HG02798 (cell line): ENCODE measurements at regions not wholly inside any gene's neighbourhood (a gene's known extent, or its start where the extent isn't known, plus 50 kb on each side); places are given as distances from the start of the nearest gene placed in this dataset.

Source experiments
- ATAC-seq: cut with Tn5 transposase; IDR thresholded peaks from one replicate; pipeline ENCODE4 v1.9.1; 2021; ENCODE audit warnings: mild to moderate bottlenecking; ENCODE audit not compliant: unreplicated experiment, poor library complexity

DNA sequence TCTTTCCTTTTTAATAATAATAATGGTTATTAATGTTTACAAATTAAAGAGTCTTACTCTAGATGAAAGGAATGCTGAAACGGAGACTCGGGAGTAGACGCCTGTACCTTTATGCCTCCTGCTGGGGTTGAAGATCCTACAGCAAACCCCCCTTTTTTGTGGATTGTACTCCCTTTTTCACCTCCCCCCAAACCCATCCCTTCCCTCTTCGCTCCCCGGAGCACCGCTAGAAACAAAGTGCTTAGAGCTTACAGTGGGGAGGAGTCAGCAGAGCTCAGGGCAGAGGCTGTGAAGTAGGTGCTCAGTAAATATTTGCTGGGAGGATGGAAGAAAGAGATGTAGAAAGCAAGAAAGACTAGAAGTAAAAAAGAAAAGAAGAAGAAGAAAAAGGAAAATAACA, 169.7 kb downstream of the NXPE2 start:
- ATAC-seq, result no peak

DNA sequence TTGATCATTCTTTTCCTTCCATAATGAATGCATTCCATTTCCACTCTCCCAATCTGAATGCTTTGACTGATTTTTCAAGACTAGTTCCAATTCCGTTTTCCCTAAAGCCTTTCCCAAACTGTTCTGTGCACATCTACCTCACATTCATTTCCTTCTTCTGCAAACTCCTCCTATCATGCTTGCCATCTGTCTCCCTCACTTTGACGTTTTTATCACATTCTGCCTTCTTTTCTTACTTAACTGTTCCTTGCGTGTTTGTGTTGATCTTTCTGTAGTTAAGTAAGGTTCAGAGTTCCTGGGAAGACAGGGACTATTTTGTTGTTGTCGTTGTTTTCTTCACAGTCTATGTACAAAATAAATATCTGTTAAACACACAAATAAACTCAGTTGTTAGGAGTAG, 179.0 kb downstream of the NXPE2 start:
- no peak for ATAC-seq

DNA sequence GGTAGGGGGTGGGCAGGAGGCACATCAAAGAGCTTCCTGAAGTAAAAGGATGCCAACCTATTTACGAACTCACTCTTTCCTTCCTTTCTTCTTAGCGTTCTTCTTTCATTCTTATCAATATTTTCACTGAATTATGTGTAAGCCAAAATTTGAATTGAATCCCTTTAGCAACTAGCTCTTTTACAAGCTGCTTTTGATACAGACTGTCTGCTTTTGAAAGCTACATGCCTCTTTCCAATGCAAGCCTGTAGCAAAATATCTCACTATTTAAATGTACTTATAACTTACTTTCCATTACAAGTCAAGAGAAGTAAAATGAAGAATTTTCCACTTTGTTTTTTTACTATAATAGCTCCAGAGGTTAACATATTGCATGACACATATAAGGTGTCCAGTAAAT, 186.6 kb downstream of the NXPE2 start:
- ATAC-seq, result no peak

DNA sequence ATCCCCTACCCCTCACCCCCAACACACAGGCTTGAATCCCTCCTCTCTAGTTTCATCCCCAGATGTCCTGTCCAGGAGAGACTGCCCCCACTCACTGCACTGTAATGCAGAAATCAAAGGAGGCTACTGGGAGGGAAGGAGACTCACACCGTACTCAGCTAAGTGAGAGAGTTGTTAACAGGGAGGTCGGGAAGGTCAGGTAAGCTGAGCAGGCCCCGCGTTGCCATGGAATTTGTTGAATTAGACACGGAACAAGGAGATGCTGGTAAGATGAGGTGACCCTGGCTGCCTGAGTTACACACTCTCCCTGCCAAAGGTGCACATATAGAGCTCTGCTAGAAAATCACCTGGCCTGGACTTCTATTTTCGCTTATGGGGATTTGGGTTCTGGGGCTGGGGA, 197.9 kb downstream of the NXPE2 start:
- no peak for ATAC-seq

DNA sequence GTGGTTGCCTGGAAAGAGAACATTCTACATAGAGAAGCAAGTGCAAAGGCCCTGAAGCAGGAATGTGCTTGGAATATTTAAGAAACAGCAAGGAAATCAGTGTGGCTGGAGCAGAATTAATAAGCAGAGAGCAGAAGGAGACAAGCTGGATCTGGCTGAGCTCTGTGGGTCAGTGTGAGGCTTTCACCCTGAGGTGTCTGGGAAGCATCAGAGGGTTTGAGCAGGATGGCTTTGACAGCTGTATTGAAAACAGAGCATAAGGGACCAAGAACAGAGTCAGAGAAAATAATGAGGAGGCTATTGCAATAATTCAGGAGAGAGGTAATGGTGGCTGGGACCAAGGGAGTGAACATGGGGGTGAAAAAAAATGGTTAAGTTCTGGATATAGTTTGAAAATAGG, 199.6 kb downstream of the NXPE2 start:
- no peak for ATAC-seq

DNA sequence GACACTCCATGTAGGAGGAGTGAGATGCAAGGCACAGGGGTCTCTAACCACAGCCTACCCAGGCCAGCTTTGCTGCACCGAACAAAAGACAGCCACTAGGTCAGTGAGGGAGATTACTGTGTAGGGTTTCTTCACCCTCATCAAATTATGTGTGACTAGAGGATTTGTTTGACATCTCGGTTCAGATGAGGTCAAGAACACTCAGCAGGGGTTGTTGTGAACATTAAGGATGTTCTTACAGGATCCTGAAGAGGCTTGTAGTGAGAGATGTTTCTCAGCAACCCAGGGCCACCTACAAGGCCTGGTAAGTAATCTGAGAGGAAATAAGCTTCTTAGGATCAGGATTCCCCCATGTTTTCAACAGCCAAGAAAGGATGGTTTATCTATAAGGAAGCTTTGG, 202.1 kb downstream of the NXPE2 start:
- ATAC-seq, result no peak

DNA sequence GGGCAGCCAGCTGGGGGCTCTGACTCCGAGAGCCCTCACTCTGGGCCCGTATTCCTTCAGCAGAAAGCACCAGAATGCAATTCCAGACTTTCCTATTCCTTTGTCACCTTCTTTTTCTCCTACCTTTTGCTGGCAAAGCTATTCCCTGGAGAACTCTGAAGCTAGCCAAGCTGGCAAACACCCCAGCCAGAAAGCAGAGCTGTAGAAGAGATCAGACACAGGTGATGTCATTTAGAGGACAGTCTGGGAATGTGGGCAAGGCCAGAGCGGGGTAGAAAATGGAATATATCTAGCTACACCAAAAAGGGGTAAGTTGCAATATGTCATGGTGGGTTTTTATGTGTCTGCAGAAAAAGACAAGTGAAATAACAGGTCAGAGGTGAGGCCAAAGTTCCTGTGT, 205.1 kb downstream of the NXPE2 start:
- ATAC-seq, result no peak

DNA sequence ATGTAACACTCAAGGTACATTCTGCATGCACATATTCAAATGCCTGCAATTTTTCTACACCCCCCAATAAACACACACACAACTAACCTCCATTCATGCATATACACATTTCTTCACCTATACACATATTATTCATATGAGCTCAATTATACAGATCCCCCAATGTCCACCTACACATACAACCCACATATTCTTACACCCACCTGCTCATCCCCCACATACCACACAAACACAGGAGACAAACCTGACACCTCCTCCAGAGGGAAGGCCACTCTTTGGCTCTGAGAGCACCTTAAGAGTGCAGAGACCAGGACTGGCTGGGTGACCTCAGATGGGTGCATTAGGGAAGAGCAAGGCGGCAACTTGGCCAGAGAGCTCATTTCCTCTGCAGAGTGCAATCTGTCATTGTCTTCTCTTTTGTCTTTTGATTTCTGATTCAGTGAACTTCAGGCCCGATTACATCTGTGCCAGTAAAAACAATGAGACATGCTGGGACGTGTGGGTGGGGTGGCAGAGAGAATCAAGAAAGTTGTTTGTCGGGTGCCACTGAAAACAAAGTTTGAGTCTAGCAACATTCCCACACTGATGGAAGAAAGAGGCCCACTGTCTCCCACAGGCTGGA, 208.4 kb downstream of the NXPE2 start:
- no peak for ATAC-seq

DNA sequence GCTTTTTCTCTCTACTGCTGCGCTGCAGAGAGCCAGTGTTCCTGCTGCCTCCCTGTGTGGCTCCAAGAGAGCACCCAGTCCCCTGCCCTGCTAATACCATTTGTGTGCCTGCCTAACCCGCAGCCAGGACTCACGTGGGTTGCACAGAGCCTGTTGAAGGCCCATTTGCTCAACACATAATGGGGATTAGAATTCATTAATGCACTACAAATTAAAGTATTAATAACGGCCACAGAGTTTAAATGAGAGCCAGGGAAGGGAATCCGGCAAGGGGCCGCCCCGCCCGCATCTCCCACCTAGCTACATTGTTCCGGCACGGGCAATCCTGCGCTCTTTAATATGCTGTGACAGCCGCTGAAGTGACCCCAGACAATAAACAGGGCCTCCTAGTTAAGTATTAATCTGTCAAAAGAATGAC, 211.3 kb downstream of the NXPE2 start:
- ATAC-seq, result no peak

DNA sequence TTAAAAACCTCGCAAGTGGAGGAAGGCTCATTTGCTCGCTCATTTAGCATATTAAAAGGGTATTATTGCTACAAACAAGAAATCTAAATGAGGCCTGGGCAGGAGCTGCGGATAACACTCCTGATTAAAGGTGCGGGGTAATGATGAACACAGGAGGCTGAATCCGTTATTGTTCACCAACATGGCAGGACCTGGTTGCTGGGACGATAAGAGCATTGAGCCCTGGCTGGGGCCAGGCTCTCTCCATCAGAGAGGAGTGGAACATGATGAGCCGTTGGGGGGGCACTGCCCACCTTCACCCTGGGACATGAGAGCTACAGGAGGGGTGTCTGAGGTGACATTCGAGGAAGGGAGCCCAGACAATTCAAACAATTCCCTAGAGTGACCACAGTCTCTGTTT, 211.7 kb downstream of the NXPE2 start:
- no peak for ATAC-seq

DNA sequence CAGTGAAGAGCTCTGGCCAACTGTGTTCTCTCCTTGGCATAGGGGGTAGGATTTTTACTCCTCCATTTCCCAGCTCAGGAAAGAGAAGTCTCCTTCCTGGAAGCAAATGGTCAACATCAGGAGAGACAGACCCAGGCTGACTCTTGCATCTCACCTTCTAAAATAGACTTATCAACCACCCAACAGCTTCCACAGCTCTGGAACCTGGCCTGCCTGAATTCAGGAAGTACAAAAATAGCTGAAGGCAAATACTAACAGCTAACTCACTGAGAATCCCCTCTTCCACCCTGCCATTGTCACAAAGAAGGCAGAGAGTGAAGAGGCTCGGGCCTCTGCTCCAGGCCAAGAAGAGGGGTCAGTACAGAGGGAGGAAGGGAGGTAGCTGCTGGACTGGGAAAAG, 213.6 kb downstream of the NXPE2 start:
- ATAC-seq, result no peak

DNA sequence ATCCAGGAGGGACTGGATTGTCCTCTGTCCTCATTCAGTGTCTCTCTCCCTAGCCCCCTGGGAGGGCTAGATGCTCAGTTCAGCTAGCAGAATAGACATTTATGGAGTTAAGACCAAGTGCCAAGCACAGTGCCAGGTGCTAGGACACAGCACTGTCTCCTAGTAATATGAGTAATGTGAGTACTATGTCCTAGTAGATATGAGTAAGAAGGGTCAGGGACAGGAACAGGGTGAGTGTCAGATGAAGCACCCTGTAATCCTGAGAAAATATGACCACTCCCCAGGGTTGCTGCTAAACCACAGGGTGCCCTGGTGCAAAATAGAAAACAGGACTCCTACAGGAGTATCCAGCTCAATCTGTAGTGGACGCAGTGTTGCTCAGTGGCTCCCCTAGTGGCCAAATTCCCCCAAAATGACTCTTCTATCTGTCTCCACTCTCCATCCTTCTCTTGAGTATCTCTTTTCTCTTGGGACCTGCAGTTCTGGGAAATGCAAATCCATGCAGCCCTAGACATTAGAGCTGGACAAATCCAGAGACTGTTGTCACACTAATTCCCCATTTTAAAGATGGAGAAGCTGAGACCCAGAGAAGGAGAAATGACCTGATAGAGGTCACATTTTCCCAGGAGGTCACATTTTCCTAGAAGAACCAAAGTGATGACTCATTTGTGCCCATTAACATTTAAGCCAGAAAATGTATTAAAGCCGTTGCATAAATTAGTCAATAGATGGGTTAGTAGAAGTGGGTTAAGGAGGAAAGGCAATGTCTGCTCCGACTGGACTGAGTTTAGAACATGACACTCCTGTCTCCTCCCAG, 214.3 kb downstream of the NXPE2 start:
- peak; percentile 37 for ATAC-seq

DNA sequence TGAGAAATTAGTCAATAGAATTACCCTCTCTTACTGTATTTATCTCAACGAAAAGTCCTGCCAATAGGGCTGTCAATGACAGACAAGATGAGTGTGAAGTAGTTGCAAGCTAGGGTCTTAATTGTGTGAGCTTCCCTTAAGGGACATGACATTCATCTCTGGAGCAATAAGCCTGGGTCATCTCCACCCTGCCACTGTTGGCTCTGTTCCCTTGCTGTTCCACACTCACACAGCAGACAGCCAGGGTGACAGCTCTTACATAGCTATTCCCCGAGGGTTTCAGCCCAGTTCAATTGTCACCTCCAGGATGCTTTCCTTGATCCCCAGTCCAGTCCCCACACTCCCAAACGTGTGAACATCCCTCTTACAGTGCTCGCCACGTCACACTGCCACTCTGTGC, 215.0 kb downstream of the NXPE2 start:
- ATAC-seq, result no peak

DNA sequence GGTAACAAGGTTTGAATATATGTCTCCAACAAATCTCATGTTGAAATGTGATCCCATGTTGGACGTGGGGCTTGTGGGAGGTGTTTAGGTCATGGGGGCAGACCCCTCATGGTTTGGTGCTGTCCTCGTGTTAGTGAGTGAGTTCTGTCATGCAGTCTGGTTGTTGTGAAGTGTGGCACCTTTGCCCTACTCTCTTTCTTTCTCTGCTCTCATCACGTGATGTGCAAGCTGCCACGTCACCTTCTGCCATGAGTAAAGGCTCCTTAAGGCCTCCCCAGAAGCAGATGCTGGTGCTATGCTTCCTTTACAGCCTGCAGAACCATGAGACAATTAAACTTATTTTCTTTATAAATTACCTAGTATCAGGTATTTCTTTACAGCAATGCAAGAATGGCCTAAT, 218.3 kb downstream of the NXPE2 start:
- no peak for ATAC-seq

DNA sequence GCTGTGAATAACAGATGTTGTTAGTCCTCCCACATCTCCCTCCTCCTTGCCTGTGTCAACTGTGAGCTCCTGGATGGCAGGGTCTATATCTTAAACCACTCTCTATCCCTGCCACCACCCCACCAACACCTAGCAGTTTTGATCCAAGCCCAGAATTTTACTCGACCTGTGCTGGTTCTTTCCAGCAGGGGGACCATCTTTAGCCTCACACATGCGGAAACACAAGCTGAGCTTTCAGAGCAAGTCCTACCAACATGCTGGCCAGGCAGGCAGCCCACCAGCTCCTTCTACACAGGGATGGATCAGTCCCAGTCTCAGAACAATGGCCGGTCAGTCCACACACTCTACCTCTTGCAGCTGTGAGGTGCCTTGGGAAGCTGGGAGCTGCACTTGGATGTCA, 231.5 kb downstream of the NXPE2 start:
- no peak for ATAC-seq

DNA sequence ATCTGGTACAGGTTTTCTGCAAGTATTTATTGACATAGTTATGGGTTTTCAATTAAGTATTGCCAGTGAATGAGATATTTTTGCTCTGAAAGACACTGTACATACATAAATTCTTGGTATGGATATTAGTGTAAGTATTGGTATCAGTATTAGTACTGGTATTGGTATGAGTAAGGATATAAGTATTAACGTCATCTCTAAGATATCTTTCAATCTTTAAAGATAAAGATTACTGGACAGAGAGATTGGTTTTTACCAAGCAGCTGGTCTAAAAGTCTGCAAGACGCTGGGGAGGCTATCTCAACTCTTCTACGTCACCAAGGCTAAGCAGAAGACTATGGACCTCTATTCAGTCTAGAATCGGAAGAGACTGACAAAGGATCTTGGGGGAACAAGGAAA, 234.5 kb downstream of the NXPE2 start:
- ATAC-seq, result peak; percentile 51

DNA sequence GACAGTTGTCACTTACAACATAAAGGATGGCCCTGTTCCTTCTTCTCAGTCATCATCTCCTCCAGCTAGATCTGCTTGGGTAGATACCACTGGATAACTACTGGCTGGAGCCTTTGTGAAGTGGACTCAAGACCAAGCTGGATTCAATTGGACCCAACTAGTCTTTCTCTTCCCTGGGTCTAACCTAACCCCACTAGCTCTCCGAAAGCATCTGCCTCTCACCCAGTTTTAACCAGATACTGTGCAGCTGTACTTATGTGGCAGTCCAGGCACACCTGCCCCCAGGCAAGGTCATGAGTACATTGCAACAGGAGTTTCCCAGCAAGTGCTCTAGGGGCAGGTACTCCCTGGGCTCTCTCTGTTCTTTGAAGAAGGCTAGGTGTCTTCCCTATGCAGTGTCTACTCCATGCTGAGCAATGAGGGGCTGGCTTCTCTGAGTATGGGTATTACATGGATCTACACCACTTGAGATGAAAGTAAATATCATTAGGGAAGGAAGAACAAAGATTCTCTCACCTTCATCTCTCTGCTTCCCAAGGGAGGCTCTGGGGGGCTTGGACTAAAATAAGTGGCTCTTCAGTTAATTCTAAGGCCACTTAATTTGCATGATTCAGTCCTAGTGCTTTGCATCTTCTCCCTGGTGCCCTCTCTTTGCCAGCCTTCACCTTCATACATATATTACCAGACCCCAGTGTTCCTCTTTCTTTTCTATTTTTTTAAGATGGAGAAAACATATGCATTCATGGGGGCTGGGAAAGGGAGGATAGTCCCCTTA, 236.1 kb downstream of the NXPE2 start:
- no peak for ATAC-seq

DNA sequence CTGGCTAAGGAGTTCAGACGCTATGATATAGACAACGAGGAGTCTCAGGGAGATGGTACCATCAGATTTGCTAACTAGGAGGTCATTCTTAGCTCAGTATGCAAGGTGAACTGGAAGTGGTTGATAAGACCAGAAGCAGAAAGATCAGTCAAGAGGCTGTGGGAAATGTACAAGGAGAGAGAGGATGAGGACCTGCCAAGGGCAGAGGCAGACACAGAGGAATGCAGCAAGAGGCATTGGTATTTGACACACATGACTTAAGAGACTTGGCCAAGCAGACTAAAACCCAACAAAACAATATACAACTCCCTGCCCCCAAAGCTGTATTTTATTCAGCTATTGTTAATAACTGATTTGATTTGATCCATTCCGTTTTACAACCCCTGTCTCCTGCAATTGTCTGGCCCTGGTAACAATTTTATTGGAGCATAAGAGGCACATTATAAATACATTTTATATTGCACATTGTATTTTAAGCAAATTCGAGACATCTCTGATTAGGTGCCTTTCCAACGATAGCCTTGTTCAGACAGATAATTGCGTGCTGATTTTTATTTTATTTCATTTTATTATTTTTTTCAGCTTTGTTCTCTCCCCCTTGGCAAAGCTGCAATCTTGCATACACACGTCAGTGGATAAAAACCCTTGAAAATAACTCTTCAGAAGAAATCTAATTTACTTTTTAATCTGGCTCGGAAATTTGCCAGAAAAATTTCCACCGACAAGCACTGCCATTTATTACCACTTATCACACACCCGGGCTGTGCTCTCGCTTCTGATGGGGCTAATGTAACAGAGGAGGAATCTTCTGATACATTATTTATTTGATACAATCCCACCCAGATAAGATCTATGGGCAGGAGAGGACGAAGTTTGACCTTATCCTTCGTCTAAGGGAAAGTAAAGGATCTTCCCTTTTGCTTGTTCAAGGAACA, 237.8 kb downstream of the NXPE2 start:
- no peak for ATAC-seq

DNA sequence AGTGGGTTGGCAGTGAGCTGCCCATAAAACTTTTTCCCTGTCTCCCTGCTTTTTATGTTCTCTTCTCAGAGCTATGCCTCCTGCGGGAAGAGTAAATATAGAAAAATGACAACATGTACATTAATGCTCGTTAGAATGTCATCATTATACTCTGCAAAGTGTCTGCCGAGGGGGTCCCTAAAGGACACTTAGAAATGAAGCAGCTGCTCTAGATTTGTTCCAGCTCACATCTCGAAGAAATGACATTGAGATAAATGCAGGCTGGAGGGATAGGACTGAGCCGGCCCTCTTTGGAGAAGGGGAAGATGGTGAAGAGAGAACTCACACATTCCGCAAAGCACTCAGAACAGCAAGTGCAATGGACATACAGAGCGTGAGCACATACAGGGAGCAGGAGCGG, 240.0 kb downstream of the NXPE2 start:
- no peak for ATAC-seq

DNA sequence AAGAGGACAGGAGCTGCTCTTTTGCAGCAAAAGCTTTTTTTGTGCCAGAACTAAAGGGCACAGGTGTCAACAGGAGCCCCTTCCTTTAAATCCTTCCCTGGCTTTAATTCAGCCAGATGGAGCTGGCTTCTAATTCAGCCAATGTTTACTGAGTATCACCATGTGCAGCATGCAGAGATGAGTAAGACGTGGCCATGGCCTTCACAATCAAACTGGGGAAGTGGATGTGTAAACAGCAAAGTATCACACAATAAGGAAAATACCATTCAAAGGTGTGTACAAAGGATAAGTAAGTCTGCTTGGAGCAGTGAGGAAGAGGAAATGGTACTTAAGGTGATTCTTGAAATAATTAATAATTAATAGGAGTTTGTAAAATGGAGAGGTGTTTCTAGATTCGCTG, 243.4 kb downstream of the NXPE2 start:
- ATAC-seq, result no peak
